M059J (cell line): ENCODE measurements at regions not wholly inside any gene's neighbourhood (a gene's known extent, or its start where the extent isn't known, plus 50 kb on each side); places are given as distances from the start of the nearest gene placed in this dataset.

ENCODE experiments used
- DNase-seq: peaks from one replicate; pipeline ENCODE4 v3.0.0-alpha.2; 2012; ENCODE audit warnings: low read depth

GRCh38 chr3:10762611-10763247 lies 53.3 kb upstream of the SLC6A11 start:
- DNase-seq = no peak

- DNase-seq = no peak
Measured at GRCh38 chr3:10763248-10763620, 52.8 kb upstream of the SLC6A11 start.

- DNase-seq = no peak
Measured at GRCh38 chr3:10763817-10764258, 52.2 kb upstream of the SLC6A11 start.

- DNase-seq = no peak
Measured at GRCh38 chr3:10764259-10765051, 51.6 kb upstream of the SLC6A11 start.

- no peak for DNase-seq
Measured at GRCh38 chr3:10766049-10766705, 49.9 kb upstream of the SLC6A11 start.
